Progenitor cell of endocrine pancreas (in vitro differentiated cells): ENCODE measurements at regions not wholly inside any gene's neighbourhood (a gene's known extent, or its start where the extent isn't known, plus 50 kb on each side); places are given as distances from the start of the nearest gene placed in this dataset.

Experiments used
- DNase-seq: peaks from one replicate; pipeline ENCODE4 v3.0.0; 2021; ENCODE audit warnings: low spot score; ENCODE audit not compliant: unreplicated experiment
- H3K27ac Mint-ChIP-seq: 2 replicates; pipeline ENCODE4 v1.8.0; 2021; ENCODE audit warnings: mild to moderate bottlenecking, moderate library complexity, mixed read lengths
- H3K27me3 Mint-ChIP-seq: 2 replicates; pipeline ENCODE4 v1.8.0; 2021; ENCODE audit warnings: mixed read lengths
- H3K36me3 Mint-ChIP-seq: 2 replicates; pipeline ENCODE4 v1.8.0; 2022; ENCODE audit warnings: mixed read lengths; ENCODE audit not compliant: insufficient read depth
- H3K4me1 Mint-ChIP-seq: 2 replicates; pipeline ENCODE4 v1.8.0; 2021; ENCODE audit warnings: low read depth, mixed read lengths
- H3K4me3 Mint-ChIP-seq: 2 replicates; pipeline ENCODE4 v1.8.0; 2021; ENCODE audit warnings: low read depth, mild to moderate bottlenecking, moderate library complexity, mixed read lengths
- H3K9me3 Mint-ChIP-seq: 2 replicates; pipeline ENCODE4 v1.8.0; 2021; ENCODE audit warnings: low read depth, mixed read lengths
- CTCF ChIP-seq: fragments of 200-600 bp; sonication (generic); IDR thresholded peaks from one replicate; pipeline ENCODE4 v1.5.0; 2021; ENCODE audit warnings: antibody characterized with exemption, mild to moderate bottlenecking; ENCODE audit not compliant: unreplicated experiment

- H3K4me1 Mint-ChIP-seq: peaks cover 48% of the 10 kb centered on the region
These were observed 504.9 kb upstream of the MARCKS start for GRCh38 chr6:113352029-113352801.

GRCh38 chr6:113352831-113353230, 504.3 kb upstream of the MARCKS start:
- DNase-seq: no peak
- no peak for TF ChIP-seq CTCF
- H3K9me3 Mint-ChIP-seq: peaks cover 3% of the 10 kb centered on the region
- H3K27ac Mint-ChIP-seq: no peak overlapping the region
- H3K4me1 Mint-ChIP-seq: peaks cover 51% of the 10 kb centered on the region
- H3K27me3 Mint-ChIP-seq: no peaks in the 10 kb centered on the region
- peaks cover 1% of the 10 kb centered on the region for H3K36me3 Mint-ChIP-seq
- no peak overlapping the region for H3K4me3 Mint-ChIP-seq

More at GRCh38 chr6:113352029-113352801, 504.9 kb upstream of the MARCKS start:
- Mint-ChIP-seq H3K27ac (peak overlapping the region; percentile 56), H3K36me3 (peaks cover 1% of the 10 kb centered on the region), H3K9me3 (peaks cover 2% of the 10 kb centered on the region), H3K27me3 (peaks cover 3% of the 10 kb centered on the region), H3K4me3 (no peak overlapping the region)
- TF ChIP-seq CTCF: no peak
- no peak for DNase-seq

GRCh38 chr6:113353392-113353791, 503.8 kb upstream of the MARCKS start:
- no peak for DNase-seq
- no peak overlapping the region for H3K4me3 Mint-ChIP-seq
- H3K36me3 Mint-ChIP-seq: peaks cover 1% of the 10 kb centered on the region
- no peak overlapping the region for H3K27ac Mint-ChIP-seq
- no peaks in the 10 kb centered on the region for H3K27me3 Mint-ChIP-seq
- H3K9me3 Mint-ChIP-seq: peaks cover 3% of the 10 kb centered on the region
- peaks cover 54% of the 10 kb centered on the region for H3K4me1 Mint-ChIP-seq
- no peak for TF ChIP-seq CTCF

DNA sequence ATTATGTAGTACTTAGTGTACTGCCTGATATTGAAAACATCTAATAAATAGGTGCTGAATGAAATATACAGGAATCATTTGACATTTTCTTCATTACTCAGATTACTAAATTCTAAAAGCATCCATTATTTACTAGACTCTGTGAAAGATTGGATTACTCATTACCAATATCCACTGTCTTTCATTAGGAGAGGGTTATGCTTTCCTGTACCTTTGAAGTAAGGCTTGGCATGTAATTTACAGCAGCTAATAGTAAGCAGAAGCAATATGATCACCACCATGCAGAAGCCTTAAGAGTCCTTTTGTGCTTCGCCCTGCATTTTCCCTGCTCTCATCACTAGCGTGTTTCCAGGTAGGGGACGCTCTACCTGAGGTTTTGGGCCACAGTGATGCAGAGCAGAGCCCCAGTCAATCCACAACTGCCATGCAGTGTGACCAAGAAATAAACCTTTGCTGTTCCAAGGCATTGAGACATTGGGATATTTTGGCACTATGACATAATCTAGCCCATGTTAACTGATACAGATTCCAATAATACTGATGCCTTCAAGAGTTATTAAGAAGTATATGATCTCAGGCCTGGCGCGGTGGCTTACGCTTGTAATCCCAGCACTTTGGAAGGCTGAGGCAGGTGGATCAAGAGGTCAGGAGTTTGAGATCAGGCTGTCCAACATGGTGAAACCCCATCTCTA, 502.8 kb upstream of the MARCKS start:
- no peak for DNase-seq
- TF ChIP-seq CTCF: no peak
- Mint-ChIP-seq H3K36me3 (peaks cover 1% of the 10 kb centered on the region), H3K27me3 (no peaks in the 10 kb centered on the region), H3K9me3 (peaks cover 3% of the 10 kb centered on the region), H3K4me3 (no peak overlapping the region), H3K27ac (no peak overlapping the region), H3K4me1 (peaks cover 57% of the 10 kb centered on the region)

DNA sequence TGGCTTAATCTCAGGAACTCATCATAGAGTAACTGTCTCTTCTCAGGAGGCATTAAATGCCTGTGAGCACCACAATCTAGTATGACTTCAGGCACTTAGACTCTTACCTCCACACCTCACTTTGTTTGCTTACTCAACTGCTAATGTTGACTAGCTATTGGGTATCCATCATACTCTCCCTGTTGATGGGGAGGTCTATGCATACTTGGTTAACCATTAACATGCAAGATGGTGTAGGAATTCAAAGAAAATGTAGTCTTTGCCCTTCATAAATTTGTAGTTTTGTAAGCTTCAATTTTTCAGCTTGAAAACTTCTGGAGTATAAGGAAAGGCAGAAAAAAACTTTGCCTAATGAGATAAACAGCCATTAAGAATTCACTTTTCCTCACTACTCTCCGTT, 501.0 kb upstream of the MARCKS start:
- Mint-ChIP-seq H3K36me3 (peaks cover 1% of the 10 kb centered on the region), H3K27ac (no peak overlapping the region), H3K4me1 (peaks cover 58% of the 10 kb centered on the region)

More for the DNA sequence above, 501.0 kb upstream of the MARCKS start:
- peaks cover 3% of the 10 kb centered on the region for H3K9me3 Mint-ChIP-seq
- DNase-seq: no peak
- no peaks in the 10 kb centered on the region for H3K27me3 Mint-ChIP-seq
- no peak for TF ChIP-seq CTCF
- H3K4me3 Mint-ChIP-seq: no peak overlapping the region
